ENCODE measurements at regions not wholly inside any gene's neighbourhood (a gene's known extent, or its start where the extent isn't known, plus 50 kb on each side); places are given as distances from the start of the nearest gene placed in this dataset.

- Mint-ChIP-seq H3K4me1 (ENCODE audit: low read depth) (no peaks in the 10 kb centered on the region), H3K9me3 (no peaks in the 10 kb centered on the region), H3K36me3 (ENCODE audit: low read depth) (no peaks in the 10 kb centered on the region), H3K27me3 (no peaks in the 10 kb centered on the region), H3K27ac (no peak overlapping the region), H3K4me3 (no peak overlapping the region)
These were observed 269.3 kb upstream of the NCKAP5 start for GRCh38 chr2:133837441-133838094.

- H3K27ac Mint-ChIP-seq, result no peak overlapping the region
- H3K4me3 Mint-ChIP-seq, result no peak overlapping the region
- no peaks in the 10 kb centered on the region for H3K4me1 Mint-ChIP-seq (ENCODE audit: low read depth)
- no peaks in the 10 kb centered on the region for H3K9me3 Mint-ChIP-seq
- H3K36me3 Mint-ChIP-seq (ENCODE audit: low read depth), result no peaks in the 10 kb centered on the region
- no peaks in the 10 kb centered on the region for H3K27me3 Mint-ChIP-seq
These were observed 270.5 kb upstream of the NCKAP5 start for GRCh38 chr2:133838642-133839365.

- H3K27me3 Mint-ChIP-seq, result no peaks in the 10 kb centered on the region
- no peaks in the 10 kb centered on the region for H3K9me3 Mint-ChIP-seq
- H3K4me1 Mint-ChIP-seq (ENCODE audit: low read depth), result no peaks in the 10 kb centered on the region
- no peaks in the 10 kb centered on the region for H3K36me3 Mint-ChIP-seq (ENCODE audit: low read depth)
- no peak overlapping the region for H3K4me3 Mint-ChIP-seq
- H3K27ac Mint-ChIP-seq, result no peak overlapping the region
These were observed 271.4 kb upstream of the NCKAP5 start for GRCh38 chr2:133839677-133840076.

GRCh38 chr2:133840761-133841160 lies 272.5 kb upstream of the NCKAP5 start:
- no peak overlapping the region for H3K4me3 Mint-ChIP-seq
- H3K36me3 Mint-ChIP-seq (ENCODE audit: low read depth), result no peaks in the 10 kb centered on the region
- peaks cover 7% of the 10 kb centered on the region for H3K27me3 Mint-ChIP-seq
- H3K9me3 Mint-ChIP-seq, result no peaks in the 10 kb centered on the region
- H3K4me1 Mint-ChIP-seq (ENCODE audit: low read depth), result no peaks in the 10 kb centered on the region
- no peak overlapping the region for H3K27ac Mint-ChIP-seq

GRCh38 chr2:133841900-133842299 lies 273.6 kb upstream of the NCKAP5 start:
- H3K36me3 Mint-ChIP-seq (ENCODE audit: low read depth), result no peaks in the 10 kb centered on the region
- no peaks in the 10 kb centered on the region for H3K4me1 Mint-ChIP-seq (ENCODE audit: low read depth)
- no peak overlapping the region for H3K27ac Mint-ChIP-seq
- no peak overlapping the region for H3K4me3 Mint-ChIP-seq
- no peaks in the 10 kb centered on the region for H3K9me3 Mint-ChIP-seq
- H3K27me3 Mint-ChIP-seq, result peaks cover 7% of the 10 kb centered on the region

GRCh38 chr2:133842446-133842845 lies 274.2 kb upstream of the NCKAP5 start:
- Mint-ChIP-seq H3K36me3 (ENCODE audit: low read depth) (no peaks in the 10 kb centered on the region), H3K27me3 (peaks cover 7% of the 10 kb centered on the region), H3K4me3 (no peak overlapping the region), H3K4me1 (ENCODE audit: low read depth) (no peaks in the 10 kb centered on the region), H3K27ac (no peak overlapping the region), H3K9me3 (no peaks in the 10 kb centered on the region)

- peaks cover 12% of the 10 kb centered on the region for H3K27me3 Mint-ChIP-seq
- no peaks in the 10 kb centered on the region for H3K4me1 Mint-ChIP-seq (ENCODE audit: low read depth)
- no peak overlapping the region for H3K4me3 Mint-ChIP-seq
- no peaks in the 10 kb centered on the region for H3K36me3 Mint-ChIP-seq (ENCODE audit: low read depth)
- H3K9me3 Mint-ChIP-seq, result no peaks in the 10 kb centered on the region
- no peak overlapping the region for H3K27ac Mint-ChIP-seq
These were observed 274.8 kb upstream of the NCKAP5 start for GRCh38 chr2:133843091-133843490.

GRCh38 chr2:133843551-133843950 lies 275.3 kb upstream of the NCKAP5 start:
- Mint-ChIP-seq H3K4me3 (no peak overlapping the region), H3K36me3 (ENCODE audit: low read depth) (no peaks in the 10 kb centered on the region), H3K27ac (no peak overlapping the region), H3K9me3 (no peaks in the 10 kb centered on the region), H3K27me3 (peaks cover 12% of the 10 kb centered on the region), H3K4me1 (ENCODE audit: low read depth) (no peaks in the 10 kb centered on the region)

- Mint-ChIP-seq H3K27me3 (peaks cover 12% of the 10 kb centered on the region), H3K36me3 (ENCODE audit: low read depth) (no peaks in the 10 kb centered on the region), H3K4me1 (ENCODE audit: low read depth) (no peaks in the 10 kb centered on the region), H3K9me3 (no peaks in the 10 kb centered on the region), H3K27ac (no peak overlapping the region), H3K4me3 (no peak overlapping the region)
These were observed 276.1 kb upstream of the NCKAP5 start for GRCh38 chr2:133844214-133844892.

GRCh38 chr2:133846476-133846875 lies 278.2 kb upstream of the NCKAP5 start:
- Mint-ChIP-seq H3K4me3 (no peak overlapping the region), H3K27ac (no peak overlapping the region), H3K4me1 (ENCODE audit: low read depth) (no peaks in the 10 kb centered on the region), H3K36me3 (ENCODE audit: low read depth) (no peaks in the 10 kb centered on the region), H3K9me3 (no peaks in the 10 kb centered on the region), H3K27me3 (peaks cover 12% of the 10 kb centered on the region)

GRCh38 chr2:133847591-133847990 lies 279.3 kb upstream of the NCKAP5 start:
- no peak overlapping the region for H3K27ac Mint-ChIP-seq
- peaks cover 12% of the 10 kb centered on the region for H3K27me3 Mint-ChIP-seq

GRCh38 chr2:133848111-133848649 lies 279.9 kb upstream of the NCKAP5 start:
- Mint-ChIP-seq H3K36me3 (ENCODE audit: low read depth) (no peaks in the 10 kb centered on the region), H3K27me3 (peaks cover 12% of the 10 kb centered on the region), H3K4me3 (no peak overlapping the region), H3K27ac (no peak overlapping the region), H3K4me1 (ENCODE audit: low read depth) (no peaks in the 10 kb centered on the region), H3K9me3 (no peaks in the 10 kb centered on the region)

More at GRCh38 chr2:133847591-133847990, 279.3 kb upstream of the NCKAP5 start:
- Mint-ChIP-seq H3K4me1 (ENCODE audit: low read depth) (no peaks in the 10 kb centered on the region), H3K4me3 (no peak overlapping the region), H3K9me3 (no peaks in the 10 kb centered on the region), H3K36me3 (ENCODE audit: low read depth) (no peaks in the 10 kb centered on the region)

- no peak overlapping the region for H3K4me3 Mint-ChIP-seq
- H3K4me1 Mint-ChIP-seq (ENCODE audit: low read depth), result no peaks in the 10 kb centered on the region
- H3K36me3 Mint-ChIP-seq (ENCODE audit: low read depth), result no peaks in the 10 kb centered on the region
- H3K9me3 Mint-ChIP-seq, result no peaks in the 10 kb centered on the region
- peaks cover 12% of the 10 kb centered on the region for H3K27me3 Mint-ChIP-seq
- no peak overlapping the region for H3K27ac Mint-ChIP-seq
These were observed 281.1 kb upstream of the NCKAP5 start for GRCh38 chr2:133849341-133849740.

- Mint-ChIP-seq H3K4me1 (ENCODE audit: low read depth) (no peaks in the 10 kb centered on the region), H3K4me3 (no peak overlapping the region), H3K36me3 (ENCODE audit: low read depth) (no peaks in the 10 kb centered on the region), H3K27me3 (no peaks in the 10 kb centered on the region), H3K9me3 (no peaks in the 10 kb centered on the region), H3K27ac (no peak overlapping the region)
These were observed 286.4 kb upstream of the NCKAP5 start for GRCh38 chr2:133854603-133855200.

- Mint-ChIP-seq H3K9me3 (no peaks in the 10 kb centered on the region), H3K4me1 (ENCODE audit: low read depth) (no peaks in the 10 kb centered on the region)
These were observed 287.3 kb upstream of the NCKAP5 start for GRCh38 chr2:133855526-133855925.

More at GRCh38 chr2:133855526-133855925, 287.3 kb upstream of the NCKAP5 start:
- Mint-ChIP-seq H3K4me3 (no peak overlapping the region), H3K36me3 (ENCODE audit: low read depth) (no peaks in the 10 kb centered on the region), H3K27me3 (no peaks in the 10 kb centered on the region), H3K27ac (no peak overlapping the region)
